OCI-LY1 (cell line): ENCODE measurements at regions not wholly inside any gene's neighbourhood (a gene's known extent, or its start where the extent isn't known, plus 50 kb on each side); places are given as distances from the start of the nearest gene placed in this dataset.

Experiments used
- EZH2 ChIP-seq: fragments of 200-600 bp; sonication (generic), shearing (Covaris generic); IDR thresholded peaks from 2 replicates; pipeline ENCODE4 v1.8.0; 2017; ENCODE audit warnings: borderline replicate concordance, mixed run types, mild to moderate bottlenecking, antibody characterized with exemption, low read length, moderate library complexity, mixed read lengths
- TF ChIP-seq, protein P1 (sequence below): fragments of 200-600 bp; sonication (generic), shearing (Covaris generic); IDR thresholded peaks from 2 replicates; pipeline ENCODE4 v1.5.1; 2017; ENCODE audit warnings: mild to moderate bottlenecking, antibody characterized with exemption, low read length, moderate library complexity, mixed read lengths

DNA sequence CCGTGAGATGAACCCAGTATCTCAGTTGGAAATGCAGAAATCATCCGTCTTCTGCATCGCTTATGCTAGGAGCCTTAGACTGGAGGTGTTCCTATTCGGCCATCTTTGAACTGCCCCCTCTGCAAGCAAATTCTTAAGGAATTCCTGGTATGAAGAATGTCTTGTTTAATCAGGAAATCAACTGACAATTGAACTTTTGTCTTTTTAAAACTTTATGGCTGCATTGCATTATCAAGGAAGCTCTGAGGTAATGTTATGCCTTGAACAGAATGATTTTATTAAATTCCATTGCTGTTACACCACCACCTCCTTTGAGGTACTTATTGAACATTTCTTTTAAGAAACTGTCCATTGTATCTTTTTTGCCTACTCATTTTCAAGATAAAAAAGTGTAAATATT lies 1915.7 kb upstream of the CDH9 start:
- TF ChIP-seq, protein P1, sequence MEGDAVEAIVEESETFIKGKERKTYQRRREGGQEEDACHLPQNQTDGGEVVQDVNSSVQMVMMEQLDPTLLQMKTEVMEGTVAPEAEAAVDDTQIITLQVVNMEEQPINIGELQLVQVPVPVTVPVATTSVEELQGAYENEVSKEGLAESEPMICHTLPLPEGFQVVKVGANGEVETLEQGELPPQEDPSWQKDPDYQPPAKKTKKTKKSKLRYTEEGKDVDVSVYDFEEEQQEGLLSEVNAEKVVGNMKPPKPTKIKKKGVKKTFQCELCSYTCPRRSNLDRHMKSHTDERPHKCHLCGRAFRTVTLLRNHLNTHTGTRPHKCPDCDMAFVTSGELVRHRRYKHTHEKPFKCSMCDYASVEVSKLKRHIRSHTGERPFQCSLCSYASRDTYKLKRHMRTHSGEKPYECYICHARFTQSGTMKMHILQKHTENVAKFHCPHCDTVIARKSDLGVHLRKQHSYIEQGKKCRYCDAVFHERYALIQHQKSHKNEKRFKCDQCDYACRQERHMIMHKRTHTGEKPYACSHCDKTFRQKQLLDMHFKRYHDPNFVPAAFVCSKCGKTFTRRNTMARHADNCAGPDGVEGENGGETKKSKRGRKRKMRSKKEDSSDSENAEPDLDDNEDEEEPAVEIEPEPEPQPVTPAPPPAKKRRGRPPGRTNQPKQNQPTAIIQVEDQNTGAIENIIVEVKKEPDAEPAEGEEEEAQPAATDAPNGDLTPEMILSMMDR = no peak
- no peak for TF ChIP-seq EZH2
